B cell (primary cell): ENCODE measurements at regions not wholly inside any gene's neighbourhood (a gene's known extent, or its start where the extent isn't known, plus 50 kb on each side); places are given as distances from the start of the nearest gene placed in this dataset.
"Not testable (repeated sequence)": the region's sequence is repeated elsewhere in the genome, so short reads cannot be mapped to it uniquely, and the experiment has no call there.

Source experiments
- ATAC-seq: fragments of 200-7000 bp; cut with Tn5 transposase; one replicate; pipeline ENCODE4 v1.10.0; 2021; ENCODE audit warnings: low read depth, mild to moderate bottlenecking, moderate number of reproducible peaks, moderate library complexity
- CTCF ChIA-PET: fragments of 350-600 bp; sonication (Branson Sonifier 250); formaldehyde crosslinking; loops from one replicate; lab custom pipeline; 2021; ENCODE audit warnings: antibody characterized with exemption, inconsistent platforms; lab: Charles Lee
- POLR2A ChIA-PET: fragments of 350-600 bp; sonication (Branson Sonifier 250); formaldehyde crosslinking; loops from one replicate; lab custom pipeline; 2021; ENCODE audit warnings: antibody characterized with exemption; lab: Charles Lee
- DNase-seq: peaks from one replicate; pipeline ENCODE4 v3.0.0; 2013
- H2AFZ ChIP-seq: 2 replicates; pipeline ENCODE4 v1.6.1; 2012; ENCODE audit warnings: mild to moderate bottlenecking, low read depth, low read length; ENCODE audit not compliant: insufficient read depth, poor library complexity, severe bottlenecking
- H3K27ac ChIP-seq, 2 donors: 1 replicate in 1 of 2; 2 replicates in 1 of 2; pipeline ENCODE4 v1.5.1; 2012 to 2013; ENCODE audit warnings: low read length in 2 of 2, mild to moderate bottlenecking in 2 of 2, moderate library complexity in 1 of 2
- H3K27me3 ChIP-seq, 4 experiments: fragments of 200-600 bp in 1 of 4; sonication (generic) in 1 of 4; replicated peaks in 1 of 4; 1 replicate in 2 of 4; 2 replicates in 2 of 4; pipeline versions ENCODE4 v1.6.1 to v1.7.0; 2013 to 2016; ENCODE audit warnings: low read length in 3 of 4, mild to moderate bottlenecking in 2 of 4, mixed read lengths in 1 of 4, moderate library complexity in 1 of 4; ENCODE audit not compliant: insufficient read depth in 4 of 4, control insufficient read depth in 3 of 4; ENCODE audit errors: control extremely low read depth in 1 of 4
- H3K36me3 ChIP-seq, 2 experiments: replicated peaks in 1 of 2; 1 replicate in 1 of 2; 2 replicates in 1 of 2; pipeline versions ENCODE4 v1.6.1 to v1.7.1; 2013; ENCODE audit warnings: low read length in 1 of 2; ENCODE audit not compliant: insufficient read depth in 2 of 2, control insufficient read depth in 1 of 2; ENCODE audit errors: control extremely low read depth in 1 of 2, extremely low read depth in 1 of 2
- H3K4me1 ChIP-seq, 2 donors: fragments of 200-600 bp in 1 of 2; sonication (generic) in 1 of 2; 1 replicate in 1 of 2; 2 replicates in 1 of 2; pipeline versions ENCODE4 v1.5.1 to v1.6.1; 2013 to 2017; ENCODE audit warnings: low read length in 2 of 2; ENCODE audit not compliant: control insufficient read depth in 2 of 2, insufficient read depth in 2 of 2
- H3K4me2 ChIP-seq: replicated peaks from 2 replicates; pipeline ENCODE3; 2012; ENCODE audit warnings: mild to moderate bottlenecking, low read depth, low read length; ENCODE audit not compliant: poor library complexity, severe bottlenecking
- H3K4me3 ChIP-seq, 5 experiments: fragments of 200-600 bp in 1 of 5; sonication (generic) in 1 of 5; 1 replicate in 3 of 5; 2 replicates in 2 of 5; pipeline versions ENCODE4 v1.5.1 to v1.7.0; 2011 to 2016; ENCODE audit warnings: low read length in 4 of 5, mild to moderate bottlenecking in 4 of 5, low read depth in 2 of 5, control low read depth in 1 of 5, moderate library complexity in 1 of 5; ENCODE audit not compliant: insufficient read depth in 1 of 5; ENCODE audit errors: control extremely low read depth in 1 of 5, extremely low read depth in 1 of 5
- H3K79me2 ChIP-seq: fragments of 200-600 bp; sonication (generic); one replicate; pipeline ENCODE4 v1.6.0; 2016; ENCODE audit warnings: low read length; ENCODE audit not compliant: control insufficient read depth, insufficient read depth
- H3K9ac ChIP-seq: fragments of 200-600 bp; sonication (generic); 2 replicates; pipeline ENCODE4 v1.6.1; 2017; ENCODE audit warnings: mild to moderate bottlenecking, low read length, moderate library complexity
- H3K9me3 ChIP-seq, 3 donors: one replicate each; pipeline versions ENCODE4 v1.6.1 to v1.7.1; 2013; ENCODE audit warnings: low read length in 2 of 3; ENCODE audit not compliant: control insufficient read depth in 2 of 3, insufficient read depth in 1 of 3; ENCODE audit errors: control extremely low read depth in 1 of 3
- H4K20me1 ChIP-seq: 2 replicates; pipeline ENCODE4 v1.6.0; 2012; ENCODE audit warnings: mild to moderate bottlenecking, low read length; ENCODE audit not compliant: insufficient read depth, control insufficient read depth, poor library complexity, severe bottlenecking
- H3K27ac Mint-ChIP-seq: one replicate; pipeline ENCODE4 v1.8.0; 2021; ENCODE audit warnings: mixed read lengths
- H3K27me3 Mint-ChIP-seq: one replicate; pipeline ENCODE4 v1.8.0; 2021; ENCODE audit warnings: mixed read lengths
- H3K4me1 Mint-ChIP-seq: one replicate; pipeline ENCODE4 v1.8.0; 2021; ENCODE audit warnings: mixed read lengths
- H3K4me3 Mint-ChIP-seq: one replicate; pipeline ENCODE4 v1.8.0; 2021; ENCODE audit warnings: mixed read lengths
- H3K9me3 Mint-ChIP-seq: one replicate; pipeline ENCODE4 v1.8.0; 2022; ENCODE audit warnings: mixed read lengths; ENCODE audit not compliant: insufficient read depth
- CTCF ChIP-seq: fragments of 200-600 bp; IDR thresholded peaks from one replicate; pipeline ENCODE4 v1.8.0; 2022; ENCODE audit warnings: antibody characterized with exemption, mild to moderate bottlenecking
- EZH2 ChIP-seq: IDR thresholded peaks from 2 replicates; pipeline ENCODE4 v1.6.1; 2012; ENCODE audit warnings: borderline replicate concordance, low read depth, mild to moderate bottlenecking, moderate library complexity, low read length; ENCODE audit not compliant: insufficient read depth, poor library complexity, severe bottlenecking
- WGBS: methylation state at CpG from one replicate; pipeline ENCODE4 v1.1.5; 2013; ENCODE audit warnings: missing lambda C conversion rate; ENCODE audit not compliant: insufficient coverage; 5-methylcytosine and 5-hydroxymethylcytosine counted together
- intact Hi-C: fragments of 100-400 bp; cut with micrococcal nuclease; formaldehyde crosslinking; loops from one replicate; pipeline ENCODE4 v1.10.0; 2022

GRCh38 chr2:64814007-64814406 is 160.3 kb upstream of the SERTAD2 start:
- Histone ChIP-seq H3K27me3 (no peaks in the 10 kb centered on the region), H4K20me1 (no peaks in the 10 kb centered on the region), H3K9ac (no peak overlapping the region), H3K4me1 (peaks cover 5 to 12% of the 10 kb centered on the region in 2 donors), H3K27ac (no peak overlapping the region), H2AFZ (no peak overlapping the region), H3K9me3 (no peaks in the 10 kb centered on the region), H3K79me2 (peaks cover 3% of the 10 kb centered on the region), H3K4me2 (no peak overlapping the region), H3K36me3 (peaks cover 0 to 2% of the 10 kb centered on the region in 2 experiments), H3K4me3 (no peak overlapping the region)
- intact Hi-C loops: no loop called here
- no peaks in the 10 kb centered on the region for H3K9me3 Mint-ChIP-seq
- POLR2A ChIA-PET: interaction anchor here (0.6 to 0.7 kb wide), 2 partner anchors 9 to 104 kb away, joined by 3 to 5 read pairs; no protein-coding TSS in a partner anchor
- H3K4me3 Mint-ChIP-seq: no peak overlapping the region
- DNase-seq: no peak
- TF ChIP-seq EZH2: no peak
- no peak for TF ChIP-seq CTCF
- H3K27me3 Mint-ChIP-seq: no peaks in the 10 kb centered on the region
- no peak for ATAC-seq
- CTCF ChIA-PET: no interaction called here
- WGBS: no CpG with 5 or more reads among the region's 5 CpGs
- peaks cover 12% of the 10 kb centered on the region for H3K4me1 Mint-ChIP-seq
- no peak overlapping the region for H3K27ac Mint-ChIP-seq

GRCh38 chr2:64816526-64816925 is 162.8 kb upstream of the SERTAD2 start:
- H2AFZ ChIP-seq, H3K27ac ChIP-seq, H3K4me3 ChIP-seq, H3K4me2 ChIP-seq, H3K36me3 ChIP-seq, H3K27me3 ChIP-seq, intact Hi-C loops, DNase-seq, H3K9me3 Mint-ChIP-seq, H3K4me3 Mint-ChIP-seq, H3K27me3 Mint-ChIP-seq, POLR2A ChIA-PET, H3K9ac ChIP-seq, H3K79me2 ChIP-seq, ATAC-seq, H4K20me1 ChIP-seq, H3K9me3 ChIP-seq, H3K27ac Mint-ChIP-seq: not testable (repeated sequence)
- H3K4me1 ChIP-seq: peaks cover 25 to 27% of the 10 kb centered on the region in 2 donors
- peaks cover 34% of the 10 kb centered on the region for H3K4me1 Mint-ChIP-seq
- WGBS: 100% methylated on average over 2 of the region's 8 CpGs
- CTCF ChIA-PET: interaction anchor here (0.7 to 1.5 kb wide), 2 partner anchors 46 to 231 kb away, joined by 3 read pairs; no protein-coding TSS in a partner anchor
